Epithelial cell of esophagus (primary cell): ENCODE measurements at regions not wholly inside any gene's neighbourhood (a gene's known extent, or its start where the extent isn't known, plus 50 kb on each side); places are given as distances from the start of the nearest gene placed in this dataset.

ENCODE experiments used
- DNase-seq: peaks from one replicate; pipeline ENCODE4 v3.0.0; 2010; ENCODE audit warnings: low read depth
- H3K4me3 ChIP-seq: 2 replicates; pipeline ENCODE4 v1.5.1; 2011; ENCODE audit warnings: mild to moderate bottlenecking, low read length, control low read depth
- CTCF ChIP-seq: IDR thresholded peaks from 2 replicates; pipeline ENCODE4 v1.5.1; 2011; ENCODE audit warnings: low read depth, mild to moderate bottlenecking, low read length, control low read depth, inconsistent platforms; ENCODE audit not compliant: insufficient read depth; ENCODE audit errors: missing control alignments

GRCh38 chr9:79512251-79512650 lies 59.5 kb upstream of the TLE4 start:
- DNase-seq = no peak
- TF ChIP-seq CTCF = no peak
- no peak overlapping the region for H3K4me3 ChIP-seq
